Keratinocyte (primary cell): ENCODE measurements at regions not wholly inside any gene's neighbourhood (a gene's known extent, or its start where the extent isn't known, plus 50 kb on each side); places are given as distances from the start of the nearest gene placed in this dataset.

Experiments
- DNase-seq: peaks from one replicate; pipeline ENCODE4 v3.0.0-alpha.2; 2011; ENCODE audit warnings: low read depth, missing footprints, low spot score
- FAIRE-seq: peaks from 2 replicates; lab custom pipeline; 2011; peaks lifted over from hg19 to GRCh38; lab: Jason Lieb, UNC
- H2AFZ ChIP-seq: 2 replicates; pipeline ENCODE4 v1.6.0; 2012; ENCODE audit warnings: low read length, control low read depth, inconsistent platforms; ENCODE audit not compliant: control insufficient read depth
- H3K27ac ChIP-seq: 2 replicates; pipeline ENCODE4 v1.5.1; 2011; ENCODE audit warnings: low read length; ENCODE audit not compliant: control insufficient read depth, insufficient read depth
- H3K27me3 ChIP-seq: 3 replicates; pipeline ENCODE4 v1.6.0; 2011; ENCODE audit warnings: low read length; ENCODE audit not compliant: control insufficient read depth, insufficient read depth; ENCODE audit errors: extremely low read depth
- H3K36me3 ChIP-seq, 2 experiments: 2 replicates in 1 of 2; 3 replicates in 1 of 2; pipeline ENCODE4 v1.5.1; 2011; ENCODE audit warnings: low read length in 2 of 2, mild to moderate bottlenecking in 1 of 2; ENCODE audit not compliant: control insufficient read depth in 2 of 2, insufficient read depth in 2 of 2; ENCODE audit errors: extremely low read depth in 1 of 2
- H3K4me1 ChIP-seq: 3 replicates; pipeline ENCODE4 v1.5.1; 2011; ENCODE audit warnings: low read length; ENCODE audit not compliant: control insufficient read depth, insufficient read depth; ENCODE audit errors: extremely low read depth
- H3K4me2 ChIP-seq: 3 replicates; pipeline ENCODE4 v1.6.0; 2011; ENCODE audit warnings: low read depth, low read length; ENCODE audit not compliant: control insufficient read depth, insufficient read depth; ENCODE audit errors: extremely low read depth
- H3K4me3 ChIP-seq, 3 experiments: fragments of 200-600 bp in 1 of 3; sonication (generic) in 1 of 3; 2 replicates in 2 of 3; 3 replicates in 1 of 3; pipeline ENCODE4 v1.5.1; 2011 to 2016; ENCODE audit warnings: low read length in 3 of 3, mild to moderate bottlenecking in 3 of 3, control low read depth in 2 of 3, inconsistent platforms in 1 of 3, low read depth in 1 of 3, mixed read lengths in 1 of 3, mixed run types in 1 of 3, moderate library complexity in 1 of 3; ENCODE audit not compliant: control insufficient read depth in 2 of 3, insufficient read depth in 2 of 3; ENCODE audit errors: extremely low read depth in 1 of 3
- H3K79me2 ChIP-seq: 2 replicates; pipeline ENCODE4 v1.6.0; 2012; ENCODE audit warnings: low read length; ENCODE audit not compliant: control insufficient read depth, insufficient read depth
- H3K9ac ChIP-seq: 3 replicates; pipeline ENCODE4 v1.6.0; 2011; ENCODE audit warnings: low read length; ENCODE audit not compliant: control insufficient read depth, insufficient read depth; ENCODE audit errors: extremely low read depth
- H3K9me1 ChIP-seq: 3 replicates; pipeline ENCODE4 v1.6.0; 2011; ENCODE audit warnings: low read length; ENCODE audit not compliant: control insufficient read depth, insufficient read depth; ENCODE audit errors: extremely low read depth
- H3K9me3 ChIP-seq: 2 replicates; pipeline ENCODE4 v1.5.1; 2012; ENCODE audit warnings: low read depth, low read length; ENCODE audit not compliant: control insufficient read depth
- H4K20me1 ChIP-seq: 3 replicates; pipeline ENCODE4 v1.6.0; 2011; ENCODE audit warnings: low read length; ENCODE audit not compliant: control insufficient read depth, insufficient read depth; ENCODE audit errors: extremely low read depth
- CTCF ChIP-seq, 3 experiments: IDR thresholded peaks in 1 of 3; conservative IDR thresholded peaks in 1 of 3; optimal IDR thresholded peaks in 1 of 3; 2 replicates in 2 of 3; 3 replicates in 1 of 3; pipeline versions ENCODE3 to v1.5.1; 2011; ENCODE audit warnings: low read length in 3 of 3, mild to moderate bottlenecking in 3 of 3, moderate library complexity in 2 of 3, control low read depth in 1 of 3, inconsistent platforms in 1 of 3; ENCODE audit not compliant: insufficient read depth in 2 of 3; ENCODE audit errors: extremely low read depth in 1 of 3
- EZH2 ChIP-seq: IDR thresholded peaks from one replicate; pipeline ENCODE4 v1.6.1; 2012; ENCODE audit warnings: inconsistent platforms, mild to moderate bottlenecking, low read length, moderate library complexity
- dilution Hi-C: fragments of 300-500 bp; cut with MboI; formaldehyde crosslinking; loops from one replicate; pipeline ENCODE4 v1.7.0; 2020; ENCODE audit warnings: low sequenced_read_pairs; ENCODE audit not compliant: extremely low pct_ligation_motif_present

- DNase-seq, result no peak
Observed at GRCh38 chr14:31934767-31935266, 142.3 kb upstream of the ARHGAP5 start.

GRCh38 chr14:31935391-31935790 is 141.7 kb upstream of the ARHGAP5 start:
- no peak overlapping the region for H3K4me3 ChIP-seq
- H3K79me2 ChIP-seq, result no peaks in the 10 kb centered on the region
- H3K9me3 ChIP-seq, result no peaks in the 10 kb centered on the region
- no peaks in the 10 kb centered on the region for H4K20me1 ChIP-seq
- H3K4me1 ChIP-seq, result peaks cover 9% of the 10 kb centered on the region
- no peaks in the 10 kb centered on the region for H3K36me3 ChIP-seq
- dilution Hi-C loops, result no loop called here
- H3K27ac ChIP-seq, result no peak overlapping the region
- no peak overlapping the region for H3K9ac ChIP-seq
- no peak overlapping the region for H2AFZ ChIP-seq
- no peak for DNase-seq
- no peak overlapping the region for H3K4me2 ChIP-seq
- peak; percentile 56 for FAIRE-seq
- no peak for TF ChIP-seq CTCF (optimal IDR thresholded peaks at IDR 0.05 in 1 of 3, IDR thresholded peaks at IDR 0.05 in 1 of 3, conservative IDR thresholded peaks at IDR 0.05 in 1 of 3; ENCODE audit: extremely low read depth in 1 of 3, insufficient read depth in 2 of 3, low read length in 3 of 3)
- TF ChIP-seq EZH2, result no peak
- H3K27me3 ChIP-seq, result no peaks in the 10 kb centered on the region
- no peaks in the 10 kb centered on the region for H3K9me1 ChIP-seq

More at GRCh38 chr14:31934767-31935266, 142.3 kb upstream of the ARHGAP5 start:
- Histone ChIP-seq H3K36me3 (no peaks in the 10 kb centered on the region), H3K4me1 (peaks cover 9% of the 10 kb centered on the region), H3K27ac (no peak overlapping the region), H3K9me3 (no peaks in the 10 kb centered on the region), H4K20me1 (no peaks in the 10 kb centered on the region), H3K4me2 (no peak overlapping the region), H3K9me1 (no peaks in the 10 kb centered on the region), H3K27me3 (no peaks in the 10 kb centered on the region), H3K4me3 (no peak overlapping the region), H3K79me2 (no peaks in the 10 kb centered on the region), H2AFZ (no peak overlapping the region), H3K9ac (no peak overlapping the region)
- TF ChIP-seq CTCF (optimal IDR thresholded peaks at IDR 0.05 in 1 of 3, IDR thresholded peaks at IDR 0.05 in 1 of 3, conservative IDR thresholded peaks at IDR 0.05 in 1 of 3; ENCODE audit: extremely low read depth in 1 of 3, insufficient read depth in 2 of 3, low read length in 3 of 3) (peak; percentile 56 to 80 (median 58)), EZH2 (no peak)
- dilution Hi-C loops, result no loop called here
- peak; percentile 53 for FAIRE-seq
